GM18511 (cell line): ENCODE measurements at regions not wholly inside any gene's neighbourhood (a gene's known extent, or its start where the extent isn't known, plus 50 kb on each side); places are given as distances from the start of the nearest gene placed in this dataset.
"Not testable (repeated sequence)": the region's sequence is repeated elsewhere in the genome, so short reads cannot be mapped to it uniquely, and the experiment has no call there.

Experiments
- ATAC-seq: cut with Tn5 transposase; IDR thresholded peaks from one replicate; pipeline ENCODE4 v1.9.1; 2021; ENCODE audit warnings: mild to moderate bottlenecking, moderate library complexity; ENCODE audit not compliant: unreplicated experiment

GRCh38 chr17:21626987-21627386 is 65.3 kb upstream of the KCNJ18 start:
- not testable (repeated sequence) for ATAC-seq
